ENCODE measurements at regions not wholly inside any gene's neighbourhood (a gene's known extent, or its start where the extent isn't known, plus 50 kb on each side); places are given as distances from the start of the nearest gene placed in this dataset.
"Not testable (repeated sequence)": the region's sequence is repeated elsewhere in the genome, so short reads cannot be mapped to it uniquely, and the experiment has no call there.

DNA sequence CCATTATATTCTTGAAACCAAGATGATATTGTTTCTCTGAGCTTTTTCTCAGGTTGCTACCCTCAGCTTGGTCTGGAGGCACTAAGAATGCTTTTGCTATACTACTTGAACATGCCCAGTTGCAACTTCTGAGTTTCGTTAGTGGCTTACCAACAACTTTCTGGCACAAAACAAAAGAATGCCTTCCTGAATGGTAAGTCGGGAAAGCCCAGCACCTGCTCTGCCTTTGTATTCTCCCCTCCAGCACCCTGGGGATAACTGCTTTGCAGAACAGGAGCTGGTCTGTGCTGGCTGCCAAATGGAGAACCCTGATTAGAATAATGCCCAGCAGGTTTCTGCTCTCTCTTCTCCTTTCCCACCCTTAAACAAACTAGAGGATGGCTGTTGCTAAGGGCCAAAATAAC, 149.3 kb downstream of the TGFB2 start:
- DNase-seq = no peak

DNA sequence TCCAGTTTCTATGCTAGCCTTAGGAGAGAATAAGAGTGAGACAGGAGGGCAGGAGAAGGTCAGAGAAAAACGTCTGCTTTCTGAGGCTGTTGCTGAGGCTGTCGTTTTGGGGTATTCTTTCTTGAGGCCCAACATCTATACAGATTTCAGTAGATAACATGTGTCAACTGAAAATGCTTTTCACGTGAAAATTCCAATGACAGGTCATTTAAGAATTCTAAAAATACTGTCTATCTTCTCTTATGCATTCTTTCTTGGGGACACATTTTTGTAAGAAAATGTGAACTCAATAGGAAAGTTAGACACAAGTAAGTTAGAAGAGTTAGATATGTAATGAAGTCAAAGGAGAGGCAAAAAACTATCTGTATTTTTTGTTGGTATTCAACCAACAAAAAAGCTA, 150.8 kb downstream of the TGFB2 start:
- no peak for DNase-seq

GRCh38 chr1:218496561-218496960, 151.4 kb downstream of the TGFB2 start:
- no peak for DNase-seq

DNA sequence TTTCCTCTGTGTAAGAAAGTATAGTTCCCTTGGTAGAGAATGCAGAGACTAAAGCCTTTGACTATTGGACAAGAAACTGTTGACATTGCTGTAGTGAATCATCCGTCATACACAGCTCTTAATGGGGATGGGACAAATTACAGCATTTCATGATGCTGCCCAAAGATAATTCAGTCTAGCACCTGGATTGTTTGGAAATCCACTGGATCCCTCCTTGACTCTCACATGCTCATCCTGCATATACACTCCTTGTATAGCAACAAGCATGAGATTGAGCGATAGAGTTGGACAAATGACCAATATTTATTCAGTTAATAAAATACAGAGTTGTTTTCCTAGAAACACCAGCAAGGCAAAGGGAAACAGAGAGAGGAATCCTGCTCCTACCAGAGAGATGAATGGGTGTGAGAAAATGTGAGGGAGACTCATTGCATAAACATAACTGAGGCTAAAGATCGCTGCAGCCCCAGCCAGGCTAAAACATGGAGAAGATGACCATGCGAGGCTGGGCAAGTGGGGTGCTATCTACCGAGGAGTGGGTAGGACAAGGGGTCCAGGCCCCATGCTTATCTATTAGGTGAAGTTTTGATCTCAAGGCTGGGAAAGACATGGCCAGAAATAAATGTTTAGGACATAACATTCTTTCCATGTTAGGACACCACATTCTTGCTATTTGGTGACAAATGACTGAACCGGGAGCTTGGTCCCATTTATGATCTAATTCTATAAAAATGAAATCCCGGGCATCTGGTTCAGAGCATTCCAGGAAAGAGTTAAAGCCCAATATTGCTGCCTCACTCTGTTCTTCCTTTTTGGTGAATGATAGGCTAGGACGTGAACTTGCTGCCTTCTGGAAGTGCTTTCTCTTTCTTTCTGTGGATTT, 153.2 kb downstream of the TGFB2 start:
- no peak for DNase-seq

GRCh38 chr1:218499011-218499691, 154.0 kb downstream of the TGFB2 start:
- peak; percentile 50 for DNase-seq

GRCh38 chr1:218499911-218500310, 154.8 kb downstream of the TGFB2 start:
- DNase-seq = no peak

GRCh38 chr1:218501161-218501560, 156.0 kb downstream of the TGFB2 start:
- peak; percentile 90 for DNase-seq

DNA sequence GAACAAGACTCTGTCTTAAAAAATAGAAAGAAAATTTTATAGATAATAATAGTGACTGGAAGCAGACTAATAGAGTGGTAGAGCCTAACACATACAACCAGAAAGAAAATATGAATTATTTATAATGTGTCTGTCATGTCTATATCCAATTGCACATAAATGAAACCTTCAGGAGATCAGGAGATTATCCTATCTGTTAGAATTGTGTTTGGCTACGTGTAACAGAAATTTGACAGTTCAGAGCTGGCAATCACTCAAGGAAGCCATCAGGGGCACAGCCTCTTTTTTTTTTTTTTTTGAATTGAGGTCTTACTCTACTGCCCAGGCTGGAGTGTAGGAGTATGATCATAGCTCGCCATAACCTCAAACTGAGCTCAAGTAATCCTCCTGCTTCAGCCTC, 157.2 kb downstream of the TGFB2 start:
- DNase-seq = no peak

GRCh38 chr1:218503102-218503501, 158.0 kb downstream of the TGFB2 start:
- no peak for DNase-seq

DNA sequence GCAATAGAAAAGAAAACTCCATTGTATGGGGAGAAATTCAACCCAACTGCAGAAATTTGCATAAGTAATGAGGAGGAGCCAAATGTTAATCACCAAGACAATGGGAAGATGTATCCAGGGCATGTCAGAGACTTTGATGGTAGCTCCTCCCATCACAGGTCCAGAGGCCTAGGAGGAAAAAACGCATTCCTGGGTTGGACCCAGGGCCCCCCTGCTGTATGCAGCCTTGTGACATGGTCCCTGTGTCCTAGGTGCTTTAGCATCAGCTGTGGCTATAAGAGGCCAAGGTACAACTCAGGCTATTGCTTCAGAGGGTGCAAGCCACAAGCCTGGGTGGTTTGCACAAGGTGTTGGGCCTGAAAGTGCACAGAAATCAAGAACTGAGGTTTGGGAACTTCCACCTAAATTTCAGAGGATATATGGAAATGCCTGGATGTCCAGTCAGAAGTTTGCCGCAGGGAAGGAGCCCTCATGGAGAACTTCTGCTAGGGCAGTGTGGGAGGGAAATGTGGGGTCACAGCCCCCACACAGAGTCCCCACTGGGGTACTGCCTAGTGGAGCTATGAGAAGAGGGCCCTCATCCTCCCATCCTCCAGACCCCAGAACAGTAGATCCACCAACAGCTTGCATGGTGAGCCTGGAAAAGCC, 162.3 kb downstream of the TGFB2 start:
- no peak for DNase-seq

GRCh38 chr1:218510153-218510772, 165.1 kb downstream of the TGFB2 start:
- DNase-seq = no peak

DNA sequence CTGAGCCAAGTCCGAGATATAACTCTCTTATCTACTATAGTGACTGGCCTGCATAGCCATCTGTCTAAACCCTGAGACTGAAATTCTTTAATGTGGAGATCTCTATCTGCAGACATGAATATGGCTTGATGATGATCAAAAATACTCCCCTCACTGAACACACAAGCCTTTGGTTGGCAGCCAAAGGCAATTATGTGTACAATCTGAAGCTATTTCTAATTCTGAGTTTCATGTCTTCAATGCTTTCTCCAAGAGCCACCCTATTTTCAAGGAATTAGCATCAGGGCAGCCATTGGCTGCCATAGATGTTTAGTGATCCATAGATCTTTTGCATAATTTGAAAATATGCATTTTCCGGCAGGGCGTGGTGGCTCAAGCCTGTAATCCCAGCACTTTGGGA, 168.2 kb downstream of the TGFB2 start:
- no peak for DNase-seq

- DNase-seq = no peak
Observed at GRCh38 chr1:218514689-218515088, 169.6 kb downstream of the TGFB2 start.

DNA sequence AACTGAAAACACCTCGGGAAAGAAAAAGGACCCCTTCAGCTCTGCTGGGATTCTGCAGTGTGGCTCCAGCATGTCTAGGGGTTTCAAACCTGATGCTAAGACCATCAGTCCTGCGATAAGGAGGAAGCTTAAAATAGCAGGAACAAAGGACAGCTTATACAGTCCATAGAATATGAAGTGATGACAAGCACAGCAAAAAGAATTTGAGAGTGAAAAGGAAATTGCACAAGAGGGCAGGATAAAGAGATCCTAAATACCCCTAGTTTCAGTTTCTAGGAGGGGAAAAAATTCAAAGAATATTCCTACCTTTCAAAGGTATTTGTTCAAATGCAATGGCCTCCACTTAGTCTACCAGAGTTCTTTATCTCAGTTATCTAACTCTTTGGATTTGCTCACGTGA, 171.4 kb downstream of the TGFB2 start:
- no peak for DNase-seq

DNA sequence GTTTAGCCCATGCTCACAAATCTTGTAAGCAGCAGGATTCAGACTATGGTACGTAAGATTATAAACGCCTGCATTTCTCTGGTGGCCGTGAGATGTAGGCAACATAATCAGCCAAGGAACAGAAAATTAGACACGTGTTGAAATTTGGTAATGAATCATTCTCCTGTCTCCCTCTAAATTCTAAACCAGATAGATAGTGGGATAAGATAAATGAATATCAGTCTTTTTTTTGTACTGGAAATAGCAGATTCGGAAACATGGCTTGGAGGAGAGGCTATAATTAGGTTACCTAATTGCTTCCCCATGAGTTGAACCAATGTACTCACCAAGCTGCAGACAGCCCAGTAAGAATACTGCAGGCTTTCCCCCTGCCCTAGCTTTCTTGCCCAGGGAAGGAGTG, 172.3 kb downstream of the TGFB2 start:
- DNase-seq = no peak

GRCh38 chr1:218518216-218518740, 173.1 kb downstream of the TGFB2 start:
- no peak for DNase-seq

- DNase-seq = not testable (repeated sequence)
Observed at GRCh38 chr1:218520646-218521045, 175.5 kb downstream of the TGFB2 start.

GRCh38 chr1:218521414-218522169, 176.5 kb downstream of the TGFB2 start:
- DNase-seq = peak; percentile 38

- DNase-seq = peak; percentile 64
Observed at GRCh38 chr1:218524526-218524925, 179.4 kb downstream of the TGFB2 start.

GRCh38 chr1:218525031-218525430, 179.9 kb downstream of the TGFB2 start:
- DNase-seq = no peak

DNA sequence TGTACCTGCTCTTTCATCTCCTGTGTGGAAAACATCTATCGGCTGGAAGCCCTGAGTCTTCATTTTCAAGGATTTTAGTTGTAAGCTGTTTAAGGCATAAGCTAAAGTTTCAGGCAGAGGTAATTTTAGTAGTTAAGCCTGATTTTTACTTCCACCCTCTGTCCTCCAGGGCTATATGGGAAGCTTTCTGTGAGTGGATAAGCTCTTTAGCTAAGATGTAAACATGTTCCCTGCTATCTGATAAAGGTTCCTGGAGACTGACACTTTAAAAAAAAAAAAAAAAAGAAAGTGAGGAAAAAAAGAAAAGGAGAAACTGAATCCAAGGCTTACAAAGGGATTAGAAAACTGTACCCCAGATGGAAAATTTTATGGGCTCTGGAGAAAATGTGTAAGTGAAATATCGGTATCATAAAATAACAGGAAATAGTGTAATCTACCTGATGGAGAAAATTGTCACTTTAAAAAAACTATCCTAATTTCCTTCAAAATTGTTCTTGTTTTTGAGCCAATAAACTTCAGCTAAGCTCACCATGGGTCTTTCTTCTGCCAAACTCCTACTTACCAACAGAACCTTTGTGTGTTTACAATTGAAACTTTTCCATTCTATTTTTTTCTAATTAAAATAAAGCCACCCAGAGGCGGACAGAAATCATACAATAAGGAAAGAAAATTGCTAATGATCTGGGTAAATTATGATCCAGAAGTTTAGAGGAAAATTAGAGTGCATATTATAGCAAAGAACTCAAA, 180.5 kb downstream of the TGFB2 start:
- no peak for DNase-seq

Data from tongue (tissue), 1 donor.